COLO668 (cell line): ENCODE measurements at regions not wholly inside any gene's neighbourhood (a gene's known extent, or its start where the extent isn't known, plus 50 kb on each side); places are given as distances from the start of the nearest gene placed in this dataset.
"Not testable (repeated sequence)": the region's sequence is repeated elsewhere in the genome, so short reads cannot be mapped to it uniquely, and the experiment has no call there.

Experiments
- DNase-seq: peaks from one replicate; lab custom pipeline; 2025; ENCODE audit not compliant: unreplicated experiment; lab: John Stamatoyannopoulos, UW

DNA sequence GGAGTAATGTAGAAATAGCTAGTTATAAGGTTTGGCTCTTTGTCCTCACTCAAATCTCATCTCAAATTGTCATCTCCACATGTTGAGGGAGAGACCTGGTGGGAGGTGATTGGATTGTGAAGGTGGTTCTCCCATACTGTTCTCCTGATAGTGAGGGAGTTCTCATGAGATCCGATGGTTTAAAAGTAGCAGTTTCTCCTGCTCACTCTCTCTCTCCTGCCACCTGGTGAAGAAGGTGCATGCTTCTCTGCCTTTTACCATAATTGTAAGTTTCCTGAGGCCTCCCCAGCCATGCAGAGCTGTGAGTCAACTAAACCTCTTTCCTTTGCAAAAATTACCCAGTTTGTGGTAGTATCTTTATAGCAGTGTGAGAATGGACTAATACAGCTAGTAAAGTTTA, 849.4 kb downstream of the DACH1 start:
- no peak for DNase-seq

DNA sequence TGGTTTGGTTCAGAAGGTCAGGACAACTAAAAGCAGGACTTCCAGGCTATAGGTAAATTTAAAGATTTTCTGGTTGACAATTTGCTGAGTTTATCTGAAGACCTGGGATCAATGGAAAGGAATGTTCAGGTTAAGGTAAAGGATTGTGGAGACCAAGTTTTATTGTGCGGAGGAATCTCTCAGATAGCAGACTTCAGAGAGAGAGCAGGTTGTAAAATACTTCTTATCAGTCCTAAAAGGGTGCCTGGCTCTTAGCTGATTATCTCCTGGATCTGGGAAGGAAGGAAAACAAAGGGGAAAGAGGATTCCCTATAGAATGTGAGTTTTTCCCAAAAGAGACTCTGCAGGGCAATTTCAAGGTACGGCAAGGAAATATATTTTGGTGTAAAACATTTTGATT, 851.5 kb downstream of the DACH1 start:
- DNase-seq: no peak

DNA sequence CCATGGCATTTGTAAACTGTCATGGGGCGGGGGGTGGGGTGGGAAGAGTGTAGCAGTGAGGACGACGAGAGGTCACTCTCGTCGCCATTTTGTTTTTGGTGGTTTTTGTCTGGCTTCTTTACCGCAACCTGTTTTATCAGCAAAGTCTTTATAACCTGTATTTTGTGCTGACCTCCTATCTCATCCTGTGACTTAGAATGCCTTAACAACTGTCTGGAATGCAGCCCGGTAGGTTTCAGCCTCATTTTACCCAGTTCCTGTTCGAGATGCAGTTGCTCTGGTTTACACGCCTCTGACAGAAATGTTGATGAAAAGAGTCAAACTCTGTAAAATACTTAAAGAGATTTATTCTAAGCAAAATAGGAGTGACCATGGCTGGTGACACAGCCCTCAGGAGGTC, 852.0 kb downstream of the DACH1 start:
- no peak for DNase-seq

DNA sequence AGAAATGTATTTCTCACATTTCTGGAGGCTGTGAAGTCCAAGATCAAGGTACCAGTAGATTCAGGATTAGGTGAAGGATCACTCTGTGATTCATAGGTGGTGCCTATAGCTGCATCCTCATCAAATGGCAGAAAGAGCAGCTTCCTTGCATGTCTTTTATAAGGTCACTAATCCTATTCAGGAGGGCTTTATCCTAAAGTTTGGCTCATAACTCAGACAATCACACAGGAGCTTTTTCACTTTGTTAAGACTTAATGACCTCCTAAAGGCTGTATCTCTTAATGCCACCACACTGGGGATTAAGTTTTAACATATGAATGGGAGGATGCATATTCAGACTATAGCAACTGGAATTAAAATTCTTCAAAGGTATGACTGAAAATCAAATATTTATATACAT, 861.1 kb downstream of the DACH1 start:
- DNase-seq: no peak

DNA sequence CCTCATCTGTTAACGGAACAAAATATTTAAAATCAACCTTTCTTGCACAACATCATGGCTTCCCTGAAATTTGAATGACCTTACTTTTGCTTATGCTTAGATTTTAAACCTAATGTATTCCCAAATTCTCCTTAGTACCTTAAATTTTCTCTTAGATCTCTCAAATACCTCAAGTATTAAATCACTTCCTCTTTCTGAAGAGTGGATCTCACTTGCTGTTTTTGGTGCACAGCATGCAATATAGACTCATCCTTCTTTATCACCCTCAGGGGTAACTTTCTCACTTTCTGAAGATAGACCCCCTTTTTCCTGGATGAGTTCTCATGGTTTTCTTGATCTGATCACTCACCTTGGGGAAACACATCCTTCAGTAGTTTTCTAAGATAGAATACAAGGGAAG, 871.7 kb downstream of the DACH1 start:
- no peak for DNase-seq

DNA sequence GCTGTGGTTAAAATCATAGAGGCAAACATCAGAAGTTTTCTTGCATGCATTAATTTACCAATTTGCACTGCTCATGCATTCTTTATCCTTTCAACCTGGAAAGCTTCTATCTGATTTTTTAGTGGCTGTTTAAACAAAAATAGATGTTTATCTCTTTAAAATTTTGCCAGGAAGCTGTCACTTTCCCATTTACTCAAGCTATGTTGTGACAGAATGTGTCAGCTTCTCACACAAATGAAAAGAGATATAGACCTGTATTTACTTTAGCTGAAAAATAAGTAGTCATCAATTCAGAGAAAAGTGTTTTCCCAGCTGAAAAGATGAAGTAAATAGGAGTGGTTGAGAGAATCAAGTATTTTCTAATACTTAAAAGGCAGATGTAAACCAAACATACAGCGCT, 872.8 kb downstream of the DACH1 start:
- DNase-seq: no peak

DNA sequence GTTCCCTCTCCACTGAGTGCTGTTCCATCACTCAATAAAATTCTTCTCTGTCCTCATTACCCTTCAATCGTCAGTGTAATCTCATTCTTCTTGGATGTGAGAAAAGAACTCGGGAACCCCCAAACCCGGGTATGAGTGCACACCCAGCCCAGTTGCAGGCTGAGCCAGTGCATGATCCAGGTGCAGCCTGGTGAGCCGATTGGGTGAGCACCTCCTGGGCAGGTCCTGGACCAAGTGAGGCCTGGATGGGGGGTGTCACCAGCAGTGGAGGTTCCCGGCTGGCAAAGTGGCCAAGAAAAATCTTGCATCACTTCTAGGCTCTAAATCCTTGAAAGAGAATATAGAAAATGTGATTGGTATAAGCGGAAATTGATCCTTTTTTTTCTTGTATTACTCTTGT, 878.8 kb upstream of the KLHL1 start:
- DNase-seq: no peak

DNA sequence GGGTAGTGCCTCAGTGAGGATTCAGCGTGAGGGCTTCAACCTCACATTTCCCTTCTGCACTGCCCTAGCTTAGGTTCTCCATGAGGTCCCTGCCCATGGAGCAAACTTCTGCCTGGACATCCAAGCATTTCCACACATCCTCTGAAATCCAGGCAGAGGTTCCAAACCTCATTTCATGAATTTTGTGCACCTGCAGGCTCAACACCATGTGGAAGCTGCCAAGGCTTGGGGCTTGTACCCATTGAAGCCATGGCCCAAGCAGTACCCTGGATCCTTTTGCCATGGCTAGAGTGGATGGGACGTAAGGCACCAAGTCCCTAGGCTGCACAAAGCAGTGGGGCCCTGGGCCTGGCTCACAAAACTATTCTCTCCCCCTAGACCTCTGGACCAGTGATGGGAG, 877.1 kb upstream of the KLHL1 start:
- DNase-seq: no peak

DNA sequence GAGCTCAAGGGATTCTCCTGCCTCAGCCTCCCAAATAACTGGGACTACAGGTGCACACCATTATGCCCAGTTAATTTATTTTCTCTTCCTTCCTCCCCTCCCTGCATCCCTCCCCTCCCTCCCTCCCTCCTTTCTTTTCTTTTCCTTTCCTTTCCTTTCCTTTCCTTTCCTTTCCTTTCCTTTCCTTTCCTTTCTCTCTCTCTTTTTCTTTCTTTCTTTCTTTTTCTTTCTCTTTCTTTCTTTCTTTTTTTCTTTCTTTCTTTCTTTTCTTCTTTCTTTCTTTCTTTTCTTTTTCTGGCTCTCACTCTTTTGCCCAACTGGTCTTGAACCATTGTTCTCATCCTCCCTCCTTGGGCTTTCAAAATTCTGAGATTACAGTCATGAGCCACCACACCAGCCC, 873.0 kb upstream of the KLHL1 start:
- not testable (repeated sequence) for DNase-seq

DNA sequence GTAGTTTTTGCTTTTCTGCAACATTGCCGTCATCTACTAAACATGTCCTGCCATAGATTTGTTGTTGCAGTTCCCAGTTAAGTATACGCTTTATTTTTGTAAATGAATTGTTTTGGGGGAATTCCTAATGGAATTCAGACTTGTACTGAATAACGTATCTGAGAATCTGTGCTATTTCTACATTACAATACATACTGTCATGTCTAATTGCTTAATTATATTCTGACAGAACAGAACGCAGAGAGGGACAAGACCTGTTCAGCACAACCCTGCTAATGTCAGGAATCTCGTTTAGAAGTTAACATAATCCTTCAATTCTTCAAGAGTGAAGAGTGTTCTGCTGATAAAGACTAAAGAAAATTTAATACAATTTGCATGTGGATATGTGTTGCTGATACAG, 861.1 kb upstream of the KLHL1 start:
- DNase-seq: no peak

DNA sequence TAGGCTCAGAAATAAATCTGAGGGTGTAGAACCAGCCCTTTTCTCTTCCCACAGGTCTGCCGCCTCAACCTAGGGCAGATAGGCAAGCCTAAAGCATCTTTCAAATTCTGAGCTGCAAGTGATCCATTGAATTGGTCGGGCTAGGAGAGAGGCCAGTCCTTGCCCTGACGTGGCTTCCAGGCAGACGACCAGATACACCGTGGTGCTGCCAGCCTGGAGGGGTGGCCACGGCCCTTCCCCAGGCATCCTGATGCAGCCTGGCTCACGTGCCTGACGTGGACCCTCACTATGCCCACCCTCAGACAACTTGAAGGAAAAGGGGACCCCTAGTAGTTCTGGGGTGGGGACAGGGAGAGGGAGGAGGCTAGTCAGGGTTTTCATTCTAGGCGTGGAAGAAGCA, 859.3 kb upstream of the KLHL1 start:
- DNase-seq: no peak

DNA sequence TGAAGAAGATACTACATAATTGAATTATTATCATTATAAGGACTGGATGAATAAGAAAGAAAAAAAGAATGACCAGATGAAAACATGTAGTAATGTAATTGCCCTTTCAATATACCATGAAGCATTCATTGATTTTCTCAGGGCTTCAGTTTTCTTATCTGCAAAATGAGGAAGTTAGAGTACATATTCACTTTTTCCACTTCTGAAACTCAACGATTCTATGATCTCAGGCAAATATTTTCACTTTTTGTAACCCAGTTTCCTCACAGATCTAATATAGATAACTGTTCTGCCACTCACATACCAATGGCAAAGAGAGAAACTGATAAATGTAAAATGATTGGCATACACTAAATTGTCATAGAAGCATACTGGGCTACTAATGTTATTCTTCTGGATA, 856.6 kb upstream of the KLHL1 start:
- DNase-seq: no peak

DNA sequence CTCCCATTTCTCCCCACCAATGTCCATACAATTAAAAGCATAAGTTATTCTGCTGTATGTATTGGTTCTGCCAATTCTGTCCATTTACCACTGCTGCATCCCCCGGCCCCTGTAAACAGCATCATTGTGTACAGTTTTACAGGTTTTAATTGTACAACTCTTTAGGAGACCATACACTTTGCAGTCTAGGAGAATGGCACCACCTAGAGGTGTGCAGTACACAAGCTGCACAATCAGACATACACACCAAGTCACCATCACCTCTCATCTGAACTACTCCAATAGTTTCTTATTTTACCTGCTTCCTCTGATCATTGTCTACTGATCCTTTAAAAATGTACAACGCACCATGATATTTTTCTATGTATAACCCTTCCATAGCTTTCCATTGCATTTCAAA, 855.9 kb upstream of the KLHL1 start:
- no peak for DNase-seq

DNA sequence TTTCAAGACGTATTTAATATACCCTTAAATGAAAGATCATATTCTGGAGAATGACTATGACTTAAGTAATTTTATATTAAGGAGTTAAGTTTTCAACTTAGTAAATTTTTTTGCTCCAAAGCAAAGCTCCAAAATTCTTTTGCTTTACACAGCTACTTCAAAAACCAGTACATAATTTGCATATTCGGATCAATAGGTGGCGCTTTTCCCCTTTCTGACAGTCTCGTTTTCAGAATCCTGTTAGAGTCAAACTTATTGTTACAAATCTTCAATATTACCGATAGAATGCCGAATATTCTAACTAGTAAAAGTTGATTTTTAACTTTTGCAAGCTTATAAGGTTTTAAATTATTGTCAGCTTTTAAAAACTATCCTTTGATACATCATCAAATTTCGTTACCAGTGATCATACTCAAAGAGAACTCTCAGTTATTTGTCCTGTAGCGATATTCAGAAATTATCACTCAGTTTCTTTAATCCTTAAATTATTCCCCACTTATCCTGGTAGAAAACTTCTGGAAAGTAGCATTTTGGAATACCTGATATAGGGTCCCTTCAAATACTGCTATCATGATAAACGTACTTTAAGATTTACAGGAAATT, 852.7 kb upstream of the KLHL1 start:
- no peak for DNase-seq

DNA sequence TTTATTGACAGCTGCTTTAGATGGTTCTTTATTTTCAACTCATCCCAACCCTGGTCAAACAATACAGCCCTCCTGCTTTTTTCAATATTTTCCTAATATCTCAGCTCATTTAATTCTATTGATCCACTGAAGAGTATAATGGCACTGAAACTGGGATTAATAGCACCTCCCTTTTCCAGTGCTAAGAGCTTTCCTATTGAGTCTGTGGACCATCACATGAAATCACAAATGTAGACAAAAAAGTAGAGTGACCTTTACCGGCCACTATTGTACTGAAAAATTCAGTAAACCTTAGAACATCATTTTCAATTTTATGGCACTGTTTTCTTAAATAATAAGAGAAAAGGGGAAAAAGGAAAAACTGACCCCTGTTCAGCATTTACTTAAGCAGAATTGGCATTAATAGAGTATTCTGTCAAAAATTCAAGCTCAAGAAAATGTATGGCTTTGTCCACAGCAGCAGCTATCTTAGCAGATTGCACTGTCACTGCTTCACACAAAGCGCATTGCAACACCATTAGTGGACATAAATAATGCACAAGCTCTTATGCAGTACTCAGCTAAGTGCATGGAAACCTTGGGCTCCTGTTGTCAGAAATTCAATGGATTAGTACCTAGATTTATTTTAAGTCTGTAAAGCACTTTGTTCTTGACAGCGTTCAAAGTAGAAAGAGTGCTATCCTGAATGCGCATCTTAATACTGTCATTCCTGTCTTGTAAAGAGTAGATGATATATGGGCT, 851.0 kb upstream of the KLHL1 start:
- no peak for DNase-seq

DNA sequence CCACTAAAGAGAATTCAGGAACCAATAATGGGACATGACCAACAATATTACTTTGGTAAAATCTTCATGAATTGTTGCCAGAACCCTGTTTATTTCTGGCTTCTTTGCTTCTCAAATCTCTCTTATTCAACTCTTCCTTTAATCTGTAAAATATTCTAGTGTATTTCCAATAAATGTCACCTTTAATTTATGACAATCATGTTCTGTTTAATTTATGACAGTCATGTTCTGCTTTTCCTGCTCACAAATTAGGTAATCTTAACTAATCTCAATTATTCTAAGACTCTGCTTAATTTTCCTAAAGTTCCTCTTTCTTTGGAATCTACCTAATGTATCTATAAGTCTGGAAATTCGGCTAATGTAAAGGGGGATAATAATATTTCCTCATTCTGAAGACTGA, 847.6 kb upstream of the KLHL1 start:
- DNase-seq: no peak

DNA sequence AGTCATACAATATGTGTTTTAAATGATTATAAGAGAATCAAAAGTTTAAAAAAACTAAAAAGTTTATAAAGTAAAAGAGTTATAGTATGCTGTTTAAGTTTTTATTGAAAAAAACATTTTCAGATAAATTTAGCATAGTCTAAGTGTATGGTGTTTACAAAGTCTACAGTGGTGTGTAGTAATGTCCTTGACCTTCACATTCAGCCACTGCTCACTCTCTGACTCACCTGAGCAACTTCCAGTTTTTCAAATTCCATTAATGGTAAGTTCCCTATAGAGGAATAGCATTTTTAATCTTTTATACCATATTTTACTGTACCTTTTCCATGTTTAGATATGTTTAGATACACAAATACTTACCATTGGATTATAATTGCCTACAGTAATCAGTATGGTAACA, 842.4 kb upstream of the KLHL1 start:
- no peak for DNase-seq

DNA sequence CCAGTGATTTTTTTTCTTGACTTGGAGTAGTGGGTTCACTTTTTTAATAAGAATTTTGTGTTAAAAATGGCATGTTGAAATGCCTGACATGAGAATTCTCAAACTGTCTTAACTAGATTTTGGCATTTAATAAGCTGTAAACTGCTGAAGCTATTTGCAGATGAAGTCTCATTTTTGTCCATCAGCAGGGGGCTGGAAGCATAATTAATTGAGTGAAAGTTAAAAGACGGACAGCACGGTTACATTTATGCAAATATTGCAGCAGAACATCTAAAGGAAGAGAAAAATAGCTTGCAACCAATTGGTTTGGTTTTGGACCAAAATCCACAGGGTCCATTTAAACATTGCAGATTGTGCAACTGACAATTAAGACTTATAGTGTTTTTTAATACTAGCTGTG, 837.3 kb upstream of the KLHL1 start:
- DNase-seq: no peak

DNA sequence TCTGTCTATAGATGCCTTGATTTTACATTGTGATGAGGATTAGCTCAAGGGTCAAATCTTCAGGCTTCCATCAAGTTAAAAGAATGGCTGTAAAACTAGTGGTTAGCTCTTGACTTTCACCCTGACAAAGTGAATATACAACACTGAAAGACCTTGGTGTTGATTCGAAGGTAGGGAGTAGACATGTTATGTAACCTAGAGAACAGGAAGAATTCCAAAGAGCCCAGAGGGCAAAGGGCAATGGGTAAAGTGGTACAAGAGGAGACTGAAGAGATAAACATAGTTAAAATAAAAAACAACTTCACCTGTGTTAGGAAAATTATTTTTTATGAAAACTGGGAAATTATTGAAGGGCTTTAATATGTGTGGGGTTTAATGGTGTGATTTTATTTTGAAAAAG, 833.2 kb upstream of the KLHL1 start:
- DNase-seq: no peak

DNA sequence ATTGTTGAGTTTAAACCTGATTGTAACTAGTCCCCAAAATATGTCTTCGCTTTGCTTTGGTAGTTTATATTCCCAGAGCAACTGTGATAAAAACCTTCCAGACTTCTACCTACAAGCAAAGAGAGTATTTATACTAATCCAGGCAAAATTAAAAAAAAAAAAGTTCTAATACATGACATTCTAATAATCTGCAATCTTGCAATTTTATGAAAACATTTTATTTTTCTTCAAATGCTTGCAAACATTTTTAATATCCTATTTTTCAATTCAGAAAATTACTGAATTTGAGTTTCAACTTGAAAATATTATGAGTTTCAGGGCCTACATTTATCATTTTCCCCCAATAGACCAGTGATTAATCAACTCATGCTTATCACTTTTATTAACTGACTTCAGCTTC, 830.2 kb upstream of the KLHL1 start:
- no peak for DNase-seq

DNA sequence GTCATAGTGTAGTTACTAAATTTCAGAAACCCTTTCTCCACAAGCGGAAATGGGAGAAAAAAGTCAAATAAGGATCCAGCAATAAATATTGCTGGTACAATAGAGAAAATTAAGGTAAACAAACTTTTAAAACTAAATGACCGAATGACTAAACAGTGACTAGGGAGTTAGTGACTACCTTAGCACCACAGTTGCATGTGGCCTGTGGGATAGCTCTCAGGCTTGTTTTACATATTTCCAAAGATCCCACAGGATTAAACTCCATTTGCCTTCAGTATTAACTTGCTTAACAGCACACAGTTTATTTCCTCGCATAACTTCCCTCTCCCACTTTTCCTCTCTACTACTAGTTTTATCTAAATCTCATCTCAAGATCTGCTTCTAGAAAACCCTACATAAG, 824.3 kb upstream of the KLHL1 start:
- no peak for DNase-seq

DNA sequence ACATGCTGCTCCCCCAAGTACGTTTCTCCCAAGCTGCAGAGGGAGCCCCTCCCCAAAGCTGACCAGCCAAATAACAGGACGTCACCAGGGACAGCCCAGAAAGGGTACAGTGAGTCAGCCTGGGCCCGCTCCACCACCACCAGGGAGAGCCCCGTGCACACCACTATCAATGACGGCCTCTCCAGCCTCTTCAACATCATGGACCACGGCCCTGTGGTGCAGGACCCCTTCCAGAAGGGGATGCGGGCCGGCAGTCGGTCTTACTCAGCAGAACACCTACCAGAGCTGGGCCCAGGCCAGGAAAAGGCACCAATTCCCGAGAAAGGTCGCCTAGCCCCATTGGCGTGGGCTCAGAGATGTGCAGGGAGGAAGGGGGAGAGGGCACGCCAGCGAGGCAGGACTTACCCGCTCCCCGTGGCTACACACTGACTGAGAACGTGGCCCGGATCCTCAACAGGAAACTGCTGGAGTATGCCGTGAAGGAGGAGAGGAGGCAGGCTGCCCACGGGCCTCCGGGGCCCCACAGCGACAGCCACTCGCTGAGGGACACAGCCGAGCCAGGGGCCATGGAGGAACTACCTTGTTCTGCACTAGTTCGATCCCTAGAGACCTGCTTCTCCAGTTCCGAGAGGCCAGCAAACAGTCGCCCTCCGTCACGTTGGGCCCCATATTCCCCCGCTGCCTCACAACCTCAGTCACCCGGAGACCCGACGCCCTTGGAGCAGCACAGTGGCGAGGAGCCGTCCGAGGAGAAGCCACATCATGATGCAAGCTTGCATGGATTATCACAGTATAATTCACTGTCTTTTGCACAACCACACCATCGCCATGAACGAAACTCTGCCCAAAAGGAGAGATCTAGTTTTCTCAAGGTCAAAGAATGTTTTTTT, 815.9 kb upstream of the KLHL1 start:
- no peak for DNase-seq
